ENCODE measurements at regions not wholly inside any gene's neighbourhood (a gene's known extent, or its start where the extent isn't known, plus 50 kb on each side); places are given as distances from the start of the nearest gene placed in this dataset.

DNA sequence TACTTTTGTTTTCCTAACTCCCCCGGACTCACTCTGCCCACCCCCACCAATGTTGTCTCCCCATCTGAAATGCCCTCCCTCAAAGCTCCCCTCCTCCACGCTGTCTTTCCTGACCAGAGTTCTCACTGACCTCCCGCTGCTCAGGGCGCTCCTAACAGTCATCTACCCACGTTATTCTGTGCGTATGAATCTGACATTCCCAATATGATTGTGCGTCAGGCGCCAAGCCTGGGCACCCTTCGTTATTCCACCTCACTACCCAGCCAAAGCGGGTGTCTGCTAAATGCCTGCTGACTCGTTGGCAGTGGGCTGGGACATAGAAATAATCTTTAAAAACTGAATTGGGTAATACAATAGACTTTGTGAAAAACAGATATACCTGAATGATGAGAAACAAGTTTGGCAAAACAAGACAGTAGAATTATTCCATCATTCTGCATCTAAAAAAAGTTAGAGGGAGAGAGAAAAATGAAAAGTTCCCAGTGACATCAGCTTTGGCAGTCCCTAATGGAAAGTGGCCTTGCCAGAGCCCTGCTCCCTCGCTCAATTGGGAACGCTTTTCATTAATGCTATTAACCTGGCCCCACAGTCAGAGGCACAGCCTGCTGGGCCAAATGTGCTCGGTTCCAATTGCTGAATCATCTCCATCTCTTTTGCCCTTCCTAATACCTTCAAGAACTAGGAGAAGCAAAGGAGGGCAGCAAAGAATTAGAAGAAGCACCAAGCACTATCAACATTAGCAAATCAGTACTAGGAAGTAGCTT is 74.0 kb upstream of the PLXNC1 start:
- 74 to 75% methylated on average over 14 of the region's 14 CpGs for WGBS, 2 donors
- H3K4me1 ChIP-seq: peaks cover 0 to 3% (median 0%) of the 10 kb centered on the region in 3 donors

DNA sequence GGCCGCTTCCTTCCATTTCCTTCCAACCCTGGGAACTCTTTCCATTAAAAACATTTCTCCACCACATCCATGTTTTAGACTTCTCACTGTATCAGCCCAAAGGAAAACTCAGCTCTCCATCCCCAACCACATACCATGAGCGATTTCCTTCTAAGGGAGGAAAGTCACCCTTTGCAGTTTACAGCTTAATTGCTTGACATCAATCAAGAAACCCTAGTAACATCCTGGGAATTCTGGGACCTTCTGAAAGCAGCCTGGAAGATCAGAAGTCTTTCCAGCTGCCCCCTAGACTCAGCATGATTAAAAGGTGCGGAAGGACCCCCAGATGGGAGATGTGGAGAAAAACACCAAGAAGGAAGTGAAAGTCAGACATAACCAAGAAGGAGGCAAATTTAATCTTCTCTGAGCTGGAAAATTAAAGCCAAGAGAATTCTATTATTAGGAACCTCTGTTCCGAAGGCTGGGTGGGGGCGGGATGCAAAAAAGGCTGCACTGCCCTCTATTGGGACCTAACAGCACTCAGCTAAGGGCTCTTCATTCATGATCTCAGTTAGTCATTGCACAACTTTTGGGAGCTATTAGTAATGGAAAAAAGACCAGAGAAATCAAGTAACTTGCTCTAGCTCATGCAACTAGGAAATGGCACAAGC is 73.3 kb upstream of the PLXNC1 start:
- H3K36me3 ChIP-seq: no peaks in the 10 kb centered on the region
- DNase-seq: peak in 1 of 6 donors; percentile 16
- H3K27me3 ChIP-seq: no peaks in the 10 kb centered on the region
- intact Hi-C loops (cut with DNase I): no loop called here
- no peak overlapping the region for H3K4me3 ChIP-seq
- TF ChIP-seq, protein P1, sequence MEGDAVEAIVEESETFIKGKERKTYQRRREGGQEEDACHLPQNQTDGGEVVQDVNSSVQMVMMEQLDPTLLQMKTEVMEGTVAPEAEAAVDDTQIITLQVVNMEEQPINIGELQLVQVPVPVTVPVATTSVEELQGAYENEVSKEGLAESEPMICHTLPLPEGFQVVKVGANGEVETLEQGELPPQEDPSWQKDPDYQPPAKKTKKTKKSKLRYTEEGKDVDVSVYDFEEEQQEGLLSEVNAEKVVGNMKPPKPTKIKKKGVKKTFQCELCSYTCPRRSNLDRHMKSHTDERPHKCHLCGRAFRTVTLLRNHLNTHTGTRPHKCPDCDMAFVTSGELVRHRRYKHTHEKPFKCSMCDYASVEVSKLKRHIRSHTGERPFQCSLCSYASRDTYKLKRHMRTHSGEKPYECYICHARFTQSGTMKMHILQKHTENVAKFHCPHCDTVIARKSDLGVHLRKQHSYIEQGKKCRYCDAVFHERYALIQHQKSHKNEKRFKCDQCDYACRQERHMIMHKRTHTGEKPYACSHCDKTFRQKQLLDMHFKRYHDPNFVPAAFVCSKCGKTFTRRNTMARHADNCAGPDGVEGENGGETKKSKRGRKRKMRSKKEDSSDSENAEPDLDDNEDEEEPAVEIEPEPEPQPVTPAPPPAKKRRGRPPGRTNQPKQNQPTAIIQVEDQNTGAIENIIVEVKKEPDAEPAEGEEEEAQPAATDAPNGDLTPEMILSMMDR (IDR thresholded peaks at IDR 0.05): peak in 1 of 4 donors; percentile 15
- 57 to 58% methylated on average over 5 of the region's 5 CpGs for WGBS, 2 donors
- ATAC-seq: peak; percentile 38 to 91 (median 88)
- peak; percentile 68 for FAIRE-seq
- no peaks in the 10 kb centered on the region for H3K9me3 ChIP-seq
- no peak overlapping the region for H3K27ac ChIP-seq
- peaks cover 0 to 3% (median 0%) of the 10 kb centered on the region in 3 donors for H3K4me1 ChIP-seq

More for the DNA sequence above, 74.0 kb upstream of the PLXNC1 start:
- H3K27me3 ChIP-seq: no peaks in the 10 kb centered on the region
- intact Hi-C loops (cut with DNase I): no loop called here
- ATAC-seq (peak in 2 of 4 donors; percentile 45 to 48), DNase-seq (no peak), FAIRE-seq (no peak)
- H3K36me3 ChIP-seq: no peaks in the 10 kb centered on the region
- no peak overlapping the region for H3K4me3 ChIP-seq
- TF ChIP-seq, protein P1 (IDR thresholded peaks at IDR 0.05): no peak
- H3K27ac ChIP-seq: no peak overlapping the region
- H3K9me3 ChIP-seq: no peaks in the 10 kb centered on the region

DNA sequence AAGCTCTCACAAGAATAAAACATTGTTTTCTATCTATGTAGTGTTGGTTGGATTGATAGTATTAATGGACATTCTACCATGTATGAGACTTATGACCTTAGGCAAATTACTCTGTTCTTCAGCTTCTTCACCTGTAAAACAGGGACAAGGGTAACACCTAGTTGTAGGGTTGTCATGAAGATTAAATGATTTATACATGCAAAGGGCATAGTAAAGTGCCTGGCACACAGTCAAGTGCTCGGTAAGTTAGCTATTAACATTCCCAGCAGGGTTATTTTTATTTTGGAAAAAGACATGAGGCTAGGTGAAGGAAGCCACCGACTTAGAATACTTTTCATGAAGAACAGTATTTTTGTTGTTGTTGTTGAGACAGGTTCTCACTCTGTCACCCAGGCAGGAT is 71.2 kb upstream of the PLXNC1 start:
- Histone ChIP-seq H3K4me1 (peaks cover 0 to 3% (median 0%) of the 10 kb centered on the region in 3 donors), H3K27ac (no peak overlapping the region), H3K9me3 (no peaks in the 10 kb centered on the region), H3K27me3 (no peaks in the 10 kb centered on the region), H3K36me3 (no peaks in the 10 kb centered on the region), H3K4me3 (no peak overlapping the region)
- intact Hi-C loops (cut with DNase I): no loop called here
- ATAC-seq (no peak), DNase-seq (no peak), FAIRE-seq (no peak)
- 24 to 31% methylated on average over 2 of the region's 2 CpGs for WGBS, 2 donors
- TF ChIP-seq, protein P1 (IDR thresholded peaks at IDR 0.05): no peak

DNA sequence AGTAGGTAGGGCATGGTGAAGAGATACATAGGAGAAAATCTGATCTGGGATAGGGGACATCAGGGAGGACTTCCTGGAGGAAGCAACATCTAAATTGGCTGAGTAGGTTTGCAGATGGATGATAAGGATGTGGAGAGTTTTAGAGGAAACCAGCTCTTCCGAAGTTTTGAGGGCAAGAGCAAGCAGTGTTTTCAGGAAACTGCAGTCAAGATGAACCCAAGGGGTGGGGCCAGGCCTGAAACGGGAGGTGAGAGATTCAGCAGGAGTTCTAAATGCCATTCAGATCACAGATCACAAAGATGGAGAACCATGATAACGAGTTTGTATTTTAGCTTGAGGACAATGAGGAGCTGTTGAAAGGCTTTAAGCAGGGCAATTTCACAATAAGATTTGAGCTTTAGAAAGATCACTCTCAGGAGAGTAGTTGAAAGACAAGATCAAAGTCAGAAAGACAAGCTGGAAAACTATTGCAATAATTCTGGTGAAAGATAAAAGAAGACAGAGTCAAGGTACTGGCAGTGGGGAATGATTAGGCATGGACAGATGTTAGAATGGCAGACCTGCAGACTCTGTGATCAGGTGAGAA is 70.1 kb upstream of the PLXNC1 start:
- no peak overlapping the region for H3K27ac ChIP-seq
- intact Hi-C loops (cut with DNase I): no loop called here
- H3K4me1 ChIP-seq: peaks cover 0 to 3% (median 0%) of the 10 kb centered on the region in 3 donors
- no peak overlapping the region for H3K4me3 ChIP-seq
- FAIRE-seq: no peak
- TF ChIP-seq, protein P1 (IDR thresholded peaks at IDR 0.05): no peak
- 52 to 54% methylated on average over 3 of the region's 3 CpGs for WGBS, 2 donors
- no peak for ATAC-seq
- no peaks in the 10 kb centered on the region for H3K27me3 ChIP-seq
- DNase-seq: no peak
- no peaks in the 10 kb centered on the region for H3K36me3 ChIP-seq
- H3K9me3 ChIP-seq: no peaks in the 10 kb centered on the region

Measured in pancreas (tissue), 10 donors.